Hepatocyte (in vitro differentiated cells): ENCODE measurements at regions not wholly inside any gene's neighbourhood (a gene's known extent, or its start where the extent isn't known, plus 50 kb on each side); places are given as distances from the start of the nearest gene placed in this dataset.
A peak's percentile ranks its signal among the peaks of the same experiment; 100 is the strongest.
"Not testable (repeated sequence)": the region's sequence is repeated elsewhere in the genome, so short reads cannot be mapped to it uniquely, and the experiment has no call there.

ENCODE experiments used
- DNase-seq: peaks from one replicate; pipeline ENCODE4 v3.0.0-alpha.2; 2016; ENCODE audit warnings: low spot score
- H2AFZ ChIP-seq: fragments of 200-600 bp; sonication (generic); 2 replicates; pipeline ENCODE4 v1.6.0; 2016; ENCODE audit warnings: antibody characterized with exemption, mild to moderate bottlenecking
- H3K27ac ChIP-seq: fragments of 200-600 bp; sonication (generic); 2 replicates; pipeline ENCODE4 v1.5.1; 2016; ENCODE audit warnings: mild to moderate bottlenecking
- H3K27me3 ChIP-seq: fragments of 200-600 bp; sonication (generic); 2 replicates; pipeline ENCODE4 v1.6.1; 2016
- H3K36me3 ChIP-seq: fragments of 200-600 bp; sonication (generic); replicated peaks from 2 replicates; pipeline ENCODE4 v1.5.1; 2016; ENCODE audit warnings: low read depth; ENCODE audit not compliant: insufficient read depth
- H3K4me1 ChIP-seq: fragments of 200-600 bp; sonication (generic); 2 replicates; pipeline ENCODE4 v1.5.1; 2016; ENCODE audit warnings: mild to moderate bottlenecking, moderate library complexity; ENCODE audit not compliant: insufficient read depth
- H3K4me2 ChIP-seq: fragments of 200-600 bp; sonication (generic); 2 replicates; pipeline ENCODE4 v1.6.0; 2016
- H3K4me3 ChIP-seq: fragments of 200-600 bp; sonication (generic); 2 replicates; pipeline ENCODE4 v1.5.1; 2016; ENCODE audit warnings: mild to moderate bottlenecking
- H3K79me2 ChIP-seq: fragments of 200-600 bp; sonication (generic); 2 replicates; pipeline ENCODE4 v1.6.0; 2017; ENCODE audit warnings: mild to moderate bottlenecking
- H3K9me2 ChIP-seq: fragments of 200-600 bp; sonication (generic); replicated peaks from 2 replicates; pipeline ENCODE4 v1.6.0; 2017; ENCODE audit warnings: mild to moderate bottlenecking; ENCODE audit not compliant: insufficient read depth
- H3K9me3 ChIP-seq: fragments of 200-600 bp; sonication (generic); 2 replicates; pipeline ENCODE4 v1.5.1; 2016; ENCODE audit warnings: low read depth, mild to moderate bottlenecking
- H4K20me1 ChIP-seq: fragments of 200-600 bp; sonication (generic); 2 replicates; pipeline ENCODE4 v1.6.0; 2016; ENCODE audit warnings: mild to moderate bottlenecking; ENCODE audit not compliant: insufficient read depth, poor library complexity, severe bottlenecking
- CTCF ChIP-seq: fragments of 200-600 bp; sonication (generic); IDR thresholded peaks from 2 replicates; pipeline ENCODE4 v1.5.1; 2016; ENCODE audit warnings: antibody characterized with exemption, mild to moderate bottlenecking; ENCODE audit not compliant: poor library complexity
- EZH2 ChIP-seq: fragments of 200-600 bp; sonication (generic); IDR thresholded peaks from 2 replicates; pipeline ENCODE4 v1.6.1; 2016; ENCODE audit warnings: antibody characterized with exemption, mild to moderate bottlenecking, borderline replicate concordance
- EZH2phosphoT487 ChIP-seq: fragments of 200-600 bp; sonication (generic); IDR thresholded peaks from one replicate; pipeline ENCODE4 v1.6.1; 2018; ENCODE audit warnings: antibody characterized with exemption, mild to moderate bottlenecking, low read depth, moderate library complexity; ENCODE audit not compliant: unreplicated experiment, severe bottlenecking
- WGBS: methylation state at CpG from one replicate; pipeline ENCODE4 v1.1.6; 2016; ENCODE audit warnings: low lambda C conversion rate; ENCODE audit errors: missing lambda C conversion rate; 5-methylcytosine and 5-hydroxymethylcytosine counted together

GRCh38 chr14:44854114-44854513 is 107.6 kb downstream of the KLHL28 start:
- H3K9me2 ChIP-seq: no peaks in the 10 kb centered on the region
- H3K9me3 ChIP-seq: no peaks in the 10 kb centered on the region
- H3K4me3 ChIP-seq: no peak overlapping the region
- H4K20me1 ChIP-seq: no peaks in the 10 kb centered on the region
- DNase-seq: no peak
- TF ChIP-seq EZH2phosphoT487 (no peak), EZH2 (no peak), CTCF (no peak)
- no peaks in the 10 kb centered on the region for H3K79me2 ChIP-seq
- H3K4me1 ChIP-seq: no peaks in the 10 kb centered on the region
- 87% methylated on average over 4 of the region's 4 CpGs for WGBS
- H3K4me2 ChIP-seq: no peak overlapping the region
- H2AFZ ChIP-seq: no peak overlapping the region
- H3K36me3 ChIP-seq: no peaks in the 10 kb centered on the region
- H3K27me3 ChIP-seq: no peaks in the 10 kb centered on the region
- H3K27ac ChIP-seq: no peak overlapping the region

- no peak for TF ChIP-seq EZH2
- TF ChIP-seq EZH2phosphoT487: no peak
- TF ChIP-seq CTCF: no peak
- no peaks in the 10 kb centered on the region for H4K20me1 ChIP-seq
- no peaks in the 10 kb centered on the region for H3K9me2 ChIP-seq
- H3K79me2 ChIP-seq: no peaks in the 10 kb centered on the region
- no peak overlapping the region for H2AFZ ChIP-seq
- no peak overlapping the region for H3K27ac ChIP-seq
- H3K4me2 ChIP-seq: no peak overlapping the region
- H3K36me3 ChIP-seq: no peaks in the 10 kb centered on the region
- no peaks in the 10 kb centered on the region for H3K9me3 ChIP-seq
- 61% methylated on average over 8 of the region's 8 CpGs for WGBS
- no peaks in the 10 kb centered on the region for H3K4me1 ChIP-seq
- no peak for DNase-seq
- H3K4me3 ChIP-seq: no peak overlapping the region
- H3K27me3 ChIP-seq: no peaks in the 10 kb centered on the region
Measured at GRCh38 chr14:44847526-44848309, 114.0 kb downstream of the KLHL28 start.

- H3K4me3 ChIP-seq: no peak overlapping the region
- H4K20me1 ChIP-seq: no peaks in the 10 kb centered on the region
- H3K27ac ChIP-seq: no peak overlapping the region
- H3K27me3 ChIP-seq: no peaks in the 10 kb centered on the region
- 33% methylated on average over 4 of the region's 4 CpGs for WGBS
- no peaks in the 10 kb centered on the region for H3K36me3 ChIP-seq
- no peaks in the 10 kb centered on the region for H3K9me3 ChIP-seq
- H3K9me2 ChIP-seq: no peaks in the 10 kb centered on the region
- TF ChIP-seq EZH2phosphoT487 (no peak), CTCF (peak; percentile 95)
- H3K4me1 ChIP-seq: no peaks in the 10 kb centered on the region
- H3K79me2 ChIP-seq: no peaks in the 10 kb centered on the region
- H2AFZ ChIP-seq: no peak overlapping the region
- no peak overlapping the region for H3K4me2 ChIP-seq
- peak; percentile 68 for DNase-seq
Measured at GRCh38 chr14:44846232-44846824, 115.4 kb downstream of the KLHL28 start.

- not testable (repeated sequence) for DNase-seq, H4K20me1 ChIP-seq, H3K9me3 ChIP-seq, H3K4me2 ChIP-seq, H3K27me3 ChIP-seq, H2AFZ ChIP-seq, H3K36me3 ChIP-seq, H3K79me2 ChIP-seq, H3K27ac ChIP-seq, H3K4me1 ChIP-seq, H3K4me3 ChIP-seq, H3K9me2 ChIP-seq
- WGBS: 91% methylated on average over 8 of the region's 9 CpGs
Measured at GRCh38 chr14:44835928-44836327, 125.8 kb downstream of the KLHL28 start.
